ENCODE measurements at regions not wholly inside any gene's neighbourhood (a gene's known extent, or its start where the extent isn't known, plus 50 kb on each side); places are given as distances from the start of the nearest gene placed in this dataset.
"Not testable (repeated sequence)": the region's sequence is repeated elsewhere in the genome, so short reads cannot be mapped to it uniquely, and the experiment has no call there.

GRCh38 chr21:8194042-8194441 is 2327.3 kb upstream of the TPTE start:
- H3K27me3 ChIP-seq (ENCODE audit: control insufficient read depth, insufficient read depth, low read length); H3K36me3 ChIP-seq (ENCODE audit: control insufficient read depth, insufficient read depth, low read length); DNase-seq (ENCODE audit: low read depth in 4 of 6, low spot score in 6 of 6); H3K4me1 ChIP-seq (ENCODE audit: control insufficient read depth, insufficient read depth, low read length); H3K4me3 ChIP-seq (ENCODE audit: low read depth, low read length); H3K9me3 ChIP-seq (ENCODE audit: control insufficient read depth, insufficient read depth, low read length); H3K27ac ChIP-seq (ENCODE audit: low read depth, low read length): not testable (repeated sequence)
- no CpG with 5 or more reads among the region's 17 CpGs for WGBS (ENCODE audit: insufficient coverage)

DNA sequence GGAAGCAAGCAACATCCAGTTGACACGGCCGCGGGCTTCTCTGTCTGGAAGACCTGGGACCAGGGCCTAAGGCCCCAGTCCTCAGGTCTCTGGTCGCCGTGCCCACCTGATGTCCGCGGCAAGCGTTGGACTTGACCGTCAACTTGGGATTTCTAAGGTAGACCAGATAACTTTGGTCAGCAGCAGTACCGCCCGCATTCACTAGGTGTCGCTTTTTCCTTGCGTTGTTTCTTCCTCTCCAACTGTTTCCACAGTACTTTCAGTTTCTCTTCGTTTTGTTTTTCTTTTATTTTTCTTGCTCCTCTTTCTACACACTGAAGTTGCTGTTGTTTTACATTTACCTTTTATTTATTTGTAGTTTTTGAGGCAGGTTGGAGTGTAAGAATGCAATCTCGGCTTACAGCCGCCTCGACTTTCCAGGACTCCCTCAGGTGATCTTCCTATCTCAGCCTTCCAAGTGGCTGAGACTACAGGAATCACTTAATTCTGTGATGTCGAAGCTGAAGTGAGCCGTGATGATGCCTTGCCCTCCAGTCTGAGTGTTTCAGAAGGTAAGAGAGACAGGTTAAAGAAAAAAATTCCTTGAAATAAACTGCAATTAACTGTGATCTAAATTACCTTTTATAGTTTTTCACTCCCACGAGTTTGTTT is 2323.9 kb upstream of the TPTE start:
- H3K27me3 ChIP-seq (ENCODE audit: control insufficient read depth, insufficient read depth, low read length); DNase-seq (ENCODE audit: low read depth in 4 of 6, low spot score in 6 of 6); H3K4me1 ChIP-seq (ENCODE audit: control insufficient read depth, insufficient read depth, low read length); H3K36me3 ChIP-seq (ENCODE audit: control insufficient read depth, insufficient read depth, low read length); H3K4me3 ChIP-seq (ENCODE audit: low read depth, low read length); H3K27ac ChIP-seq (ENCODE audit: low read depth, low read length); H3K9me3 ChIP-seq (ENCODE audit: control insufficient read depth, insufficient read depth, low read length): not testable (repeated sequence)
- WGBS (ENCODE audit: insufficient coverage), result no CpG with 5 or more reads among the region's 20 CpGs

- not testable (repeated sequence) for H3K27me3 ChIP-seq (ENCODE audit: control insufficient read depth, insufficient read depth, low read length); H3K36me3 ChIP-seq (ENCODE audit: control insufficient read depth, insufficient read depth, low read length); H3K27ac ChIP-seq (ENCODE audit: low read depth, low read length); DNase-seq (ENCODE audit: low read depth in 4 of 6, low spot score in 6 of 6); H3K4me1 ChIP-seq (ENCODE audit: control insufficient read depth, insufficient read depth, low read length); H3K9me3 ChIP-seq (ENCODE audit: control insufficient read depth, insufficient read depth, low read length); H3K4me3 ChIP-seq (ENCODE audit: low read depth, low read length)
- no CpG with 5 or more reads among the region's 111 CpGs for WGBS (ENCODE audit: insufficient coverage)
Observed at GRCh38 chr21:8205094-8205891, 2316.1 kb upstream of the TPTE start.

GRCh38 chr21:8205892-8206188 is 2315.5 kb upstream of the TPTE start:
- no CpG with 5 or more reads among the region's 40 CpGs for WGBS (ENCODE audit: insufficient coverage)
- H3K4me3 ChIP-seq (ENCODE audit: low read depth, low read length); H3K9me3 ChIP-seq (ENCODE audit: control insufficient read depth, insufficient read depth, low read length); DNase-seq (ENCODE audit: low read depth in 4 of 6, low spot score in 6 of 6); H3K36me3 ChIP-seq (ENCODE audit: control insufficient read depth, insufficient read depth, low read length); H3K27ac ChIP-seq (ENCODE audit: low read depth, low read length); H3K27me3 ChIP-seq (ENCODE audit: control insufficient read depth, insufficient read depth, low read length); H3K4me1 ChIP-seq (ENCODE audit: control insufficient read depth, insufficient read depth, low read length): not testable (repeated sequence)

GRCh38 chr21:8212986-8213550 is 2308.3 kb upstream of the TPTE start:
- not testable (repeated sequence) for H3K36me3 ChIP-seq (ENCODE audit: control insufficient read depth, insufficient read depth, low read length); H3K4me1 ChIP-seq (ENCODE audit: control insufficient read depth, insufficient read depth, low read length); H3K27me3 ChIP-seq (ENCODE audit: control insufficient read depth, insufficient read depth, low read length); DNase-seq (ENCODE audit: low read depth in 4 of 6, low spot score in 6 of 6); H3K4me3 ChIP-seq (ENCODE audit: low read depth, low read length); H3K9me3 ChIP-seq (ENCODE audit: control insufficient read depth, insufficient read depth, low read length); H3K27ac ChIP-seq (ENCODE audit: low read depth, low read length)
- WGBS (ENCODE audit: insufficient coverage), result 25% methylated on average over 8 of the region's 111 CpGs

DNA sequence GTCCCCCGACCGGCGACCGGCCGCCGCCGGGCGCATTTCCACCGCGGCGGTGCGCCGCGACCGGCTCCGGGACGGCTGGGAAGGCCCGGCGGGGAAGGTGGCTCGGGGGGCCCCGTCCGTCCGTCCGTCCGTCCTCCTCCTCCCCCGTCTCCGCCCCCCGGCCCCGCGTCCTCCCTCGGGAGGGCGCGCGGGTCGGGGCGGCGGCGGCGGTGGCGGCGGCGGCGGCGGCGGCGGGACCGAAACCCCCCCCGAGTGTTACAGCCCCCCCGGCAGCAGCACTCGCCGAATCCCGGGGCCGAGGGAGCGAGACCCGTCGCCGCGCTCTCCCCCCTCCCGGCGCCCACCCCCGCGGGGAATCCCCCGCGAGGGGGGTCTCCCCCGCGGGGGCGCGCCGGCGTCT is 2306.8 kb upstream of the TPTE start:
- not testable (repeated sequence) for H3K9me3 ChIP-seq (ENCODE audit: control insufficient read depth, insufficient read depth, low read length); H3K27me3 ChIP-seq (ENCODE audit: control insufficient read depth, insufficient read depth, low read length); H3K36me3 ChIP-seq (ENCODE audit: control insufficient read depth, insufficient read depth, low read length); H3K4me1 ChIP-seq (ENCODE audit: control insufficient read depth, insufficient read depth, low read length); H3K4me3 ChIP-seq (ENCODE audit: low read depth, low read length); DNase-seq (ENCODE audit: low read depth in 4 of 6, low spot score in 6 of 6); H3K27ac ChIP-seq (ENCODE audit: low read depth, low read length)
- no CpG with 5 or more reads among the region's 70 CpGs for WGBS (ENCODE audit: insufficient coverage)

DNA sequence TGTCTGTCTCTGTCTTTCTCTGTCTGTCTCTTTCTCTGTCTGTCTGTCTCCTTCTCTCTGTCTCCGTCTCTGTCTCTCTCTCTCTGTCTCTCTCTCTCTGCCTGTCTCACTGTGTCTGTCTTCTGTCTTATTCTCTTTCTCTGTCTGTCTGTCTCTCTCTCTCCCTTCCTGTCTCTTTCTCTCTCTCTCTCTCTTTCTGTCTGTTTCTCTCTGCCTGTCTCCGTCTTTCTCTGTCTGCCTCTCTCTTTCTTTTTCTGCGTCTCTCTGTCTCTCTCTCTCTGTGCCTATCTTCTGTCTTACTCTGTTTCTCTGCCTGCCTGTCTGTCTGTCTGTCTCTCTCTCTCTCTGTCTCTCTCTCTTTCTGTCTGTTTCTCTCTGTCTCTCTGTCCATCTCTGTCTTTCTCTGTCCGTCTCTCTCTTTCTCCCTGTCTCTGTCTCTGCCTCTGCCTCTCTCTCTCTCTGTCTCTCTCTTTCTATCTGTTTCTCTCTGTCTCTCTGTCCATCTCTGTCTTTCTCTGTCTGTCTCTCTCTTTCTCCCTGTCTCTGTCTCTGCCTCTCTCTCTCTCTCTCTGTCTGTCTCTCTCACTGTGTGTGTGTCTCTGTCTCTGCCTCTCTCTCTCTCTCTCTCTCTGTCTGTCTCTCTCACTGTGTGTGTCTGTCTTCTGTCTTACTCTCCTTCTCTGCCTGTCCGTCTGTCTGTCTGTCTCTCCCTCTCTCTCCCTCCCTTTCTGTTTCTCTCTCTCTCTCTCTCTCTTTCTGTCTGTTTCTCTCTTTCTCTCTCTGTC is 2291.8 kb upstream of the TPTE start:
- not testable (repeated sequence) for H3K4me3 ChIP-seq (ENCODE audit: low read depth, low read length); H3K27ac ChIP-seq (ENCODE audit: low read depth, low read length); H3K9me3 ChIP-seq (ENCODE audit: control insufficient read depth, insufficient read depth, low read length); H3K4me1 ChIP-seq (ENCODE audit: control insufficient read depth, insufficient read depth, low read length); H3K36me3 ChIP-seq (ENCODE audit: control insufficient read depth, insufficient read depth, low read length); H3K27me3 ChIP-seq (ENCODE audit: control insufficient read depth, insufficient read depth, low read length); DNase-seq (ENCODE audit: low read depth in 4 of 6, low spot score in 6 of 6)
- no CpG with 5 or more reads among the region's 5 CpGs for WGBS (ENCODE audit: insufficient coverage)

DNA sequence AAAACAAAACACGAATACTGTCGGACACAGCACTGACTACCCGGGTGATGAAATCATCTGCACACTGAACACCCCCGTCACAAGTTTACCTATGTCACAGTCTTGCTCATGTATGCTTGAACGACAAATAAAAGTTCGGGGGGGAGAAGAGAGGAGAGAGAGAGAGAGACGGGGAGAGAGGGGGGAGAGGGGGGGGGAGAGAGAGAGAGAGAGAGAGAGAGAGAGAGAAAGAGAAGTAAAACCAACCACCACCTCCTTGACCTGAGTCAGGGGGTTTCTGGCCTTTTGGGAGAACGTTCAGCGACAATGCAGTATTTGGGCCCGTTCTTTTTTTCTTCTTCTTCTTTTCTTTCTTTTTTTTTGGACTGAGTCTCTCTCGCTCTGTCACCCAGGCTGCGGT is 2290.1 kb upstream of the TPTE start:
- H3K27me3 ChIP-seq (ENCODE audit: control insufficient read depth, insufficient read depth, low read length); DNase-seq (ENCODE audit: low read depth in 4 of 6, low spot score in 6 of 6); H3K9me3 ChIP-seq (ENCODE audit: control insufficient read depth, insufficient read depth, low read length); H3K27ac ChIP-seq (ENCODE audit: low read depth, low read length); H3K4me1 ChIP-seq (ENCODE audit: control insufficient read depth, insufficient read depth, low read length); H3K36me3 ChIP-seq (ENCODE audit: control insufficient read depth, insufficient read depth, low read length); H3K4me3 ChIP-seq (ENCODE audit: low read depth, low read length): not testable (repeated sequence)
- no CpG with 5 or more reads among the region's 12 CpGs for WGBS (ENCODE audit: insufficient coverage)

- DNase-seq (ENCODE audit: low read depth in 4 of 6, low spot score in 6 of 6); H3K9me3 ChIP-seq (ENCODE audit: control insufficient read depth, insufficient read depth, low read length); H3K27me3 ChIP-seq (ENCODE audit: control insufficient read depth, insufficient read depth, low read length); H3K36me3 ChIP-seq (ENCODE audit: control insufficient read depth, insufficient read depth, low read length); H3K27ac ChIP-seq (ENCODE audit: low read depth, low read length); H3K4me1 ChIP-seq (ENCODE audit: control insufficient read depth, insufficient read depth, low read length); H3K4me3 ChIP-seq (ENCODE audit: low read depth, low read length): not testable (repeated sequence)
- WGBS (ENCODE audit: insufficient coverage), result 67% methylated on average over 1 of the region's 1 CpG
Observed at GRCh38 chr21:8233000-8233399, 2288.4 kb upstream of the TPTE start.

All from spinal cord (tissue), 9 donors.